Stimulated activated CD4-positive, alpha-beta T cell treated with anti-CD3 and anti-CD28 coated beads, Interleukin-2, amount 100 ng/mL, for 48 hours (primary cell): ENCODE measurements at regions not wholly inside any gene's neighbourhood (a gene's known extent, or its start where the extent isn't known, plus 50 kb on each side); places are given as distances from the start of the nearest gene placed in this dataset.

ENCODE experiments used
- DNase-seq, 2 donors: peaks; one replicate each; pipeline ENCODE4 v3.0.0-alpha.2; 2020

GRCh38 chr10:43751646-43752045, 103.0 kb upstream of the ZNF32 start:
- DNase-seq, result no peak

- DNase-seq, result no peak
Observed at GRCh38 chr10:43749940-43750552, 101.4 kb upstream of the ZNF32 start.

DNA sequence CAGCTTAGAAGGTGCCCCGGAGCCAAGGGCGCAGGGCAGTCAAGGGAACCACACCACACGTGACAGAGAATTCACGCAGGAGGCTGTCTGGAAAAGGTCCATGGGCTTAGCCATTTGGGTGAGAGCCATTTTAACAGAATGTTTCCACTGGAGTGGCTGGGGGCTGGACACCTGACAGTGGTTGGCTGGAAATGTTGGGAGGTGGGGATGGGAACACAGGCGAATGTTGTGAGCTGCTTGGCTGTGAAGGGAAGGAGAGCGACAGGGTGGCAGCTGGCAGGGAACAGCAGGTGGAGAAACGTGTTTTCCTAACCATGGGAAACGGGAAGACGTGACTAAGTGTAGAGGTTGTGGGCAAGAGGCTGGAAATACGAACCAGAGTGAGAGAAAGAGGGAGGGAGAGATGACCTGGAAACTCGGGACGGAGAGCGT, 100.5 kb upstream of the ZNF32 start:
- DNase-seq, result no peak

DNA sequence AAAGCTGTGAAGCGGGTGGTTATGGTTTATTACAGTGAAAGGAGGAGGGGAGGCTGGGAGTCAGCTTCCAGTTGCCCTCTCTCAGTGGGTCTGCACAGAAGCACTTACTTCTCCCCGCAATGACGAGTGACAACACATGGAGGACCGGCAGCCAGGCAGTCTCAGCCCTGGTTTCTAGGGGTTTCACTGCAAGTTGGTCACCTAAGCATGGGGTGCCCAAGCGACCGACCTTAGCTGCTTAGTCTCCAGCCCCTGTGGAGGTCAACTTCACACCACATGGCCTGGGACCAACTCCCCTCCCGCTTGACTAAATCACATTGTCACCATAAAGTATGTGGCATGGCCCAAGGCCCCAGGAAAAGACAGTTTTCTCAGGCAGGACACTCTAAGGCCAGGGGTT, 99.9 kb upstream of the ZNF32 start:
- no peak for DNase-seq

- DNase-seq, result no peak
Observed at GRCh38 chr10:43746906-43747305, 98.2 kb upstream of the ZNF32 start.

DNA sequence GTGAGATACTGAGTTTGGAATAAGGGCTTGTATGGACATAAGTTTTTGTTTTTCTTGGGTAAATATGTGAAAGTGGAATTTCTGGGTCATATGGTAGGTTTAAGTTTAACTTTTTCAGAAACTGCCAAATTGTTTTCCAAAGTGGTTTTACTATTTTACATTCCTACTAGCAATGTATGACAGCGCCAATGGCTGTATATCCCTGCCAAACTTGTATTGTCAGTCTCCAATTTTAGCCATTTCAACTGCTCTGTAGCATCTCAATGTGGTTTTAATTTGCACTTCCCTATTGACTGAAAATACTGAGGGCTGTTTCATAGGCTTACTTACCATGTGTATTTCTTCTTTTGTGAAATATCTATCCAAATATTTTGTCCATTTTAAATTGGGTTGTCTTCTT, 90.5 kb upstream of the ZNF32 start:
- no peak for DNase-seq

GRCh38 chr10:43737003-43737402, 88.3 kb upstream of the ZNF32 start:
- no peak for DNase-seq

- DNase-seq, result no peak
Observed at GRCh38 chr10:43735907-43736306, 87.2 kb upstream of the ZNF32 start.

- no peak for DNase-seq
Observed at GRCh38 chr10:43734716-43735115, 86.0 kb upstream of the ZNF32 start.

DNA sequence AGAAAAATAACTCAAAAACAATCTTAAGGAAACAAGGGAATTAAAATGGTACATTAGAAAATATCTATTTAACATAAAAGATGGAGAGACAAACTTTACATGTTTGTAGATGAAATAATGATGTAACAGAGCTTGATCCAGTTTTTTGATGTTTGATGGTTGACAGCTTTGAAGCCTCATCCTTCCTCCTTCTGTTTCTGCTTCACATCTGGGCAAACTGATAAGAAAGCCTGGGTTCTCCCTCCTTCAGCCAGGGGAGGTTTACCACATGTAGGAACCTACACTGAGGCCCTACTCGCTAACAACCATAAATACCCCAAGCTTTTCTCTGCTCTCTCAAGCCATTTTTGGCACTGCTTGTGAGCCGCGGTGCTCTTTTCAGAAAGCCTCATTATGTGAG, 82.8 kb upstream of the ZNF32 start:
- DNase-seq, result no peak

DNA sequence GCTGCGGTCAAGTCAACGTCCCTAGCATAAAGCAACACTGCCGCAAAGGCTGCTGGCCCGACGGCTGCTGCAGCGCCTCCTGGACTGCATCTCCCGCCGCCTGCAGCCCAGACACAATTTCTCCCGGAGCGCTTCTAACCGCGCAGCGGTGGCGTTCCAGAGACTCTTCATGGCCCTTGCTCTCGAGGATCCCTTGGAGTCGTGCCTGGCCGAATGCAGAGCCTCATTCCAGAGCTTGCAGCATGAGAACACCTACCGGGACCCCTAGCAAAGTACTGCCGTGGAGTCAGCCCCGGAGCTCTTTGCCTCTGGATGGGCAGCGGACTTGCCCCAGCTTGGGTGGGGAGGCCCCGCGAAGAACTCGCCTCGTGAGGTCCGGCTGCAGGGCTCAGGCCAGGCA, 79.7 kb upstream of the ZNF32 start:
- no peak for DNase-seq

DNA sequence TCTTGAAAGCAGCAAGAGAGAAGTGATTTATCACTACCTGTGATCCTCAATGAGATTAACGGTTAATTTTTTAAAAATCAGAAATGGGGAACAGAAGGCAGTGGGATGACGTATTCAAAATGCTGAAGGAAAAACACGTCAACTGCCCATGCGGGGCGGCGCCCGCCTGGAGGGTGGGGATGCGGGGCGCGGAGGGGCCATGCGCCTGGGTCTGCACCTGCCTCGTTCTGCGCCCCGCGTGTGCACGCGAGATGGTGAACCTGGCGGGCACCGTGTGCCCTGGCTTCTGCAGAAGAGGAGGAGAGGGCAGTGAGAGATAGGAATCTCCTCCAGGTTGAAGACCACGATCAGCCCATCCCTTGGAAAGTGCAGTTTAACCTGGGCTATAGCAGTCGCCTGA, 79.3 kb upstream of the ZNF32 start:
- no peak for DNase-seq

- DNase-seq, result no peak
Observed at GRCh38 chr10:43715334-43715733, 66.7 kb upstream of the ZNF32 start.

DNA sequence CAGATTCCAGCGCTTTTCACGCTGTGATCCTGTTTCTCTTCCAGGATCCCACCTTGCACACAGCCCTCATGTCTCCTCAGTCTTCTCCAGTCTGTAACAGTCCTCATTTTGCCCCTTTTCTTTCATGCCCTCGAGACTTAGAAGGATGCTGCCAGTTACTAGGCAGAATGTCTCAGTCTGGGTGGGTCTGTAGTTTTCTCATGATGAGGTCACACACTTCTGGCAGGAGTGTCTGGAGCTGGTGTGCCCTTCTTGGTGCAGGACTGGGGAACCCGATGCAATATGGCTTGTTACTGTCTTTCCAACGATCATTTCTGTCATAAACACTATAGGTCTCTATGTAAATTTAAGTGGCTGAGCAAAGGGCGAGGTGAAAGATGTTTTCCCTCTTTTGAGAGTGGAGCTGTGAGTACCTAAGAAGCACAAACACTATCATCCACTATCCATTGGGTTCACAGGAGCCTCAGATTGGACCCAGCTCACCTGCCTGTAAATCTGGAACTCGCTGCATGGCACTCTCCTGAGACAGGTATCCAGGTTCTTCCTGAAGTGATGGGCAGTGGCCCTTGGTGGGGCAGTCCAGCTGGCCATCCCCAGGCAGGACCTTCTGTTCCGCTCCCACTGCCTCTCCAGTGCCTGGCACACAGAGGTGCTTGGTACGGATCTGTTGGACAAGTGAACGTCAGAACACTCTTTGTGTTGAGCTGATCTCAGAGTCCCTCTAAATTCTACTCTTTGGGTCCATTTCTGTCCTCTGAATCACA, 64.3 kb upstream of the ZNF32 start:
- DNase-seq, result no peak

DNA sequence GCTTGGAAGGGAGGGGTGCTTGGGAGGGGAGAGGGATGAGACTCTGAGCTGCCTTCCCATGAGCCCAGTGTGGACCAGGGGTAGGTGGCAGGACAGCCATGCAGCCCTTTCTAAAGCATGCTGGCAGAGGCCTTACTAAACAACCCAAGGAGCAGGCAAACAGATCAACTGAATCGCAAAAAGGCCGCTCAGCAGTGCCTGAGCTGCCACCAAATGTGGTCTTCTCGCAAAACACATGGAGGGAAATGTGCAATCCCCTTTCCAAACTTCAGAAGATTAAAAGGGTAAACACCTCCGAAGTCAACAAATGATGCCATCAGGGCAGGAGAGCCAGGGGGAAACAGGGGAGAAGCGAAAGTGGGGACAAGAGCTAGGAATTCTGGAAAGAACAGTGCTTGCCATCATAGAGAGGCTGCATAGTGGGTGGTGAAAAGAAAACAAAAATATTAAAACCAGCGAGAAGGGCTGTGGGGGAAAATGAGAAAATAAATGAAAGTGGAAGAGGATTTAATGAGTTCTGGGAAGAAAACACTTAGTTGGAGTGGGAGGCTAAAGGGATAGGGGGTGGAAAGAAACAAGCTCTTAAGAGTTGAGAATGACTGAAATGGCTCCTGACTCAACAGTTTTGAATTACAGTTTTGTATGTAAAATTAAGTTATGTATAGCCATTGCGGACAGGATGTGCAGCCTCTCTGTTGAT, 62.2 kb upstream of the ZNF32 start:
- no peak for DNase-seq

DNA sequence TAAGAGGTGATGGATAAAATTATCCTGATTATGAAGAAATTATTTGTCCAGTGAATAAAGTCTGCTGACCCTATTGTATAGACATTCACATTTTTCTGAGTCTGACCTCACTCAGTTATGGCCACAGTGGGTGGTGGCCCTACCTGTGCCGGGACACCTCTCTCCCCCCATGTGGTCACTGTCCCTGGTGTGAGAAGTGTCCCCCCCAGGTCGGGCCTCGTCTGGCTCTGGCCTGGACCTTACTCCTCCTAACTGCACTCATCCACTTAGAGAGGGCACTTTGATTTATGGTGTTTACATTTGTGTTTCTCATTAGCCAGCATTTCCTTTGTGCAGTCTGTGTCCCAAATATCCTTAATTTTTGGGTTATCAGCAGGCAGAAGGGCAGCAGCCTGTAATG, 59.6 kb upstream of the ZNF32 start:
- DNase-seq, result no peak

DNA sequence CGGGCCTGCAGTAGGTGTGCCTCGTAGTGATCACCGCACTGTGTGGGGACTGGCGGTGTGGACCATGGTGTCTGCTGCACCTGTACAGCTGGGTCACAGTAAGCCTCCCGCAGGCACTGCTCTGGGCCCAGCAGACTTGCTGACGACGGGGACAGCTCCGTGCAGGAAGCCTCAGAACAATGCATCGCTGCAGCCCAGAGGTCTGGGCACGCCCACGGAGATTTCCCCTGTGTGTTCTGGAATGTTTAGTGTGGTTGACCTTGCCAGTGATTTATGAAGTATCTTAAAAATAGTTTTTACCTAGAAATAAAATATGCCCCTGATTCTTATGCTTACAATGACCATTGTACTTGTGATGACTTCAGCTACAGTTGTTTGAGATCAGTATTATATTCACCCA, 59.1 kb upstream of the ZNF32 start:
- DNase-seq, result no peak

DNA sequence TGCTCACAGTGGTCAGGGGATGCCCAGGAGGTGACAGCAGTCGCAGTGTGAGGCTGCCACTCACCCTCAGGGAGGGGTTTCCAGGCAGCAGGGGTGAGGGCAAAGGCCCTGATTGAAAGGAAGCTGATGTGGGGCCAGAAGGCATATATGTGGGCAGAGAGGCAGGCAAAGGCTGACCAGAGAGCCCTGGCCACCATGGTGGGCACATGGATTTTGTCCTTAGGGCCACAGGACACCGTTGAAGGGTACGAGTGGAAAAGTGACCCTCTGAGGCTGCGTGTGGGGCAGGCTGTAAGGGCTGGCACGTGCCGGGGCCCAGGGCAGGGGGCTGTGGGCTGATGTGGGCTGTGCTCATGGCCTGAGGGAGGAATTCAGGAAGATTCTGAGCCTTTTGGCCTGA, 57.5 kb upstream of the ZNF32 start:
- no peak for DNase-seq

DNA sequence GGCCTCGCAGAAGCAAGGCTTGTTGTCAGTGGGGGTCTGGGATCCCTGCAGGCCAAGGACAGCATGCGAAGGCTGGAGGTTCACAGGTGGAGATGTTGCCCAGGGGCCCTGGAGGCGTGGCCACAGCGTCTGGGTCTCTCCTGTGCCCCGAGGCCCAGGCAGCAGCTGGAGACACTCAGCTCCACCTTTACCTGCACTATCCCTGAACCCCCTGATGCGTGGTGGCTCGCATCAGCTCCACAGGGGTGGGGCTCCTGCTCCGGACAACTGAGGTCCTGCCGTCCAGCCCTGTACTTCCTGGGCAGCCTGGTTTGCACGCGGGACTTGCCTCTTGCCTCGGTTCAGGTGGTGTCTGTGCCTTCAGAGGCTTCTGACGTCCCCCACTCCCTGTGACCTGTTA, 54.6 kb upstream of the ZNF32 start:
- no peak for DNase-seq

DNA sequence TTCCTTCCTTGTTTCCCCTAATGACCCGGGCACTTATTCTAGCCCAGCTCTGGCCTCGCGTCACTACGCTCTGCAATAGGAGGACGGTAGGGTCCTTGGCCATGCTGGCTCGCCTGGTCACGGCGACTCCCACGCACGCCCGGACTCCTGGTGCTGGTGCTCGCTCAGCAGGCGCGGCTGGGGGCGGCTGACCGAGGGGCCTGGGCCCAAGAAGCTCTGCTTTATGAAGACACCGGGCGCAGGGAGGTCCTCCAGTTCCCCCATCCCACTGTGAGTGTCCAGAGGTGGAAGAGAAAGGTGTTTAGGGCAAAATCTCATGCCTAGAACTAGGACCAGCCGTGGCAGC, 54.2 kb upstream of the ZNF32 start:
- DNase-seq, result no peak

DNA sequence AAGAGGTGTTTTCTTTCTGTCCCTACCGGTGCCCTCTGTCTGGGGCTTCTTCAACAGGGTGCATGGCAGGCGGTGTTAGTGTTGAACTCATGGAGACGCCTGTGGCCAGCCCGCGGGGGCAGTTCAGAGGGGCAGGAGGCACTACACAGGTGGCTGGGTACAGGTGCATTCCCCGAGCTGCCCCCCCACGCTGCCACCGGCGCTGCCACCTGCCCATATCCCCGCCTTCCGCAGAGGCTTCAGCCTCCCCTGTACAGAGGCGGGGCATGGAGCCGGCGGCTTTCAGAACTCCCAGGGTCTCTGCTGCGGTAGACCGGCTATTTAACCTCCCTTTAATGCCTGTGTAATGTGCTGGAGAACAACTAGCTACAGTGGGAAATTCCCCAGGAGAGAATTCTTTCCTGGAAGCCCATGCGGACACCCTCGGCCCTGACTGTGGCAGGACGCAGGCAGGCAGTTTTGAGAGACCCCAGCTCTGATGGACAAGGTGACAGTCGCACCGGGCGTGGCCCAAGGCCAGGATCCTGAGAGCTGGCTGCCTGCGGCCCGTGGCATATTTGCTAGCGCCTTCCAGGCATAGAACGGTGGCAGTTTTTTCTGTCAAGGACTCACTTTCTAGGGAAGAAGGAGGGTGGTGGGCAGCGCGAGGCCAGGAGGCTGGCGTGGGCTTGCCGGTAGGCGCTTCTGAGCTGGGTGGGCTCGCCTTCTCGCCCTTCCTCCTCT, 53.7 kb upstream of the ZNF32 start:
- DNase-seq, result no peak

GRCh38 chr10:43701295-43701694, 52.6 kb upstream of the ZNF32 start:
- DNase-seq, result no peak

GRCh38 chr10:43700306-43700705, 51.6 kb upstream of the ZNF32 start:
- DNase-seq, result no peak

DNA sequence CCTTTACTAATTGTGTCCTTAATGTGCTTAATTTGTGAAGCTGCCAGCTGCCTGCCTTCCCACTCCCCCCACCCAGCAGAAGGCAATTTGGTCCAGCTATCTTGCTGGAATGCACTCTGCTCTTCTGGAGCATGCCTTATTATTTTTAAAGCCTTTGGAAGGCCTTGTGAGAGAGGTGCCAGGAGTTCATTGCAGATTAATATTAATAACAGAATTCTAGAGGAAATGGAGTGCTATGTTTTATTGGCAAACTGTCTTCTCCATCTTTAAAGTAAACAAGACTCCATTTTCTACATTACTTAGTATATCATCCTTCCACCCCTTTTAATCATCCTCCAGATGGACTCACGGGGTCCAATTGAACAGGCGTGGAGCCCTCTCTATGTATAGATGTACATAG, 50.8 kb upstream of the ZNF32 start:
- DNase-seq, result no peak
